Testis (tissue), 2 donors: ENCODE measurements at regions not wholly inside any gene's neighbourhood (a gene's known extent, or its start where the extent isn't known, plus 50 kb on each side); places are given as distances from the start of the nearest gene placed in this dataset.

Source experiments
- DNase-seq: peaks from one replicate; pipeline ENCODE4 v3.0.0-alpha.2; 2019
- H3K27ac ChIP-seq, 2 donors: fragments of 200-600 bp; sonication (generic); one replicate each; pipeline ENCODE4 v1.5.1; 2019
- H3K27me3 ChIP-seq: fragments of 200-600 bp; sonication (generic); one replicate; pipeline ENCODE4 v1.5.1; 2019
- H3K36me3 ChIP-seq: fragments of 200-600 bp; sonication (generic); one replicate; pipeline ENCODE4 v1.5.1; 2017; ENCODE audit warnings: low read depth; ENCODE audit errors: missing control alignments
- H3K4me1 ChIP-seq: fragments of 200-600 bp; sonication (generic); one replicate; pipeline ENCODE4 v1.5.1; 2019
- H3K4me3 ChIP-seq, 2 donors: fragments of 200-600 bp; sonication (generic); one replicate each; pipeline ENCODE4 v1.5.1; 2017 to 2019
- H3K9me3 ChIP-seq: fragments of 200-600 bp; sonication (generic); one replicate; pipeline ENCODE4 v1.5.1; 2017
- POLR2A ChIP-seq: fragments of 450-650 bp; IDR thresholded peaks from one replicate; pipeline ENCODE4 v1.6.1; 2017; ENCODE audit warnings: antibody characterized with exemption, mild to moderate bottlenecking, moderate library complexity
- WGBS, 2 donors: methylation state at CpG; one replicate each; pipeline ENCODE4 v1.1.5; 2018; 5-methylcytosine and 5-hydroxymethylcytosine counted together
- intact Hi-C: fragments of 100-400 bp; cut with DNase I; formaldehyde crosslinking; loops from one replicate; pipeline ENCODE4 v1.15.1; 2023; ENCODE audit warnings: low total_unique reads
- TF ChIP-seq, protein P1 (sequence below), 3 experiments: fragments of 450-650 bp in 2 of 3; fragments of 200-600 bp in 1 of 3; sonication (generic) in 1 of 3; IDR thresholded peaks; one replicate each; pipeline ENCODE4 v1.5.1; 2016 to 2019; ENCODE audit warnings: antibody characterized with exemption in 3 of 3, mild to moderate bottlenecking in 2 of 3, moderate library complexity in 1 of 3

DNA sequence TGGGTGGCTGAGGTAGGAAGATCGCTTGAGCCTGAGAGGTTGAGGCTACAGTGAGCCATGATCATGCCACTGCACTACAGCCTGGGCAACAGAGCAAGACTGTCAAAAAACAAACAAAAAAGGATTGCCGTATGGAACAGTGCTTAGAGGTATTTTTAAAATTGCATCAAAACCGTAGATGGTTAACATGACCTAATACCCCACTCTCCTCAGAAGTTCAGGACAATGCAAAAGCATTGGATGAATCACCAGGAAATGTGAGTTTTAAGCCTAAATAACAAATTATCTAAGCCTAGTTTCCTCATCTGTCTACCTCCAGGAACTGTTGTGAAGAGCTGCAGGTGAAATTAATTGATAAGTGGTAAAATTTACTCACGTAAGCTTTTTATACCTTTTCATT, 123.8 kb upstream of the ID4 start:
- Histone ChIP-seq H3K9me3 (no peaks in the 10 kb centered on the region), H3K4me3 (no peak overlapping the region), H3K27me3 (no peaks in the 10 kb centered on the region), H3K4me1 (no peaks in the 10 kb centered on the region), H3K27ac (no peak overlapping the region), H3K36me3 (no peaks in the 10 kb centered on the region)
- DNase-seq, result no peak
- WGBS, 2 donors, result 87 to 95% methylated on average over 4 of the region's 4 CpGs
- TF ChIP-seq, protein P1, sequence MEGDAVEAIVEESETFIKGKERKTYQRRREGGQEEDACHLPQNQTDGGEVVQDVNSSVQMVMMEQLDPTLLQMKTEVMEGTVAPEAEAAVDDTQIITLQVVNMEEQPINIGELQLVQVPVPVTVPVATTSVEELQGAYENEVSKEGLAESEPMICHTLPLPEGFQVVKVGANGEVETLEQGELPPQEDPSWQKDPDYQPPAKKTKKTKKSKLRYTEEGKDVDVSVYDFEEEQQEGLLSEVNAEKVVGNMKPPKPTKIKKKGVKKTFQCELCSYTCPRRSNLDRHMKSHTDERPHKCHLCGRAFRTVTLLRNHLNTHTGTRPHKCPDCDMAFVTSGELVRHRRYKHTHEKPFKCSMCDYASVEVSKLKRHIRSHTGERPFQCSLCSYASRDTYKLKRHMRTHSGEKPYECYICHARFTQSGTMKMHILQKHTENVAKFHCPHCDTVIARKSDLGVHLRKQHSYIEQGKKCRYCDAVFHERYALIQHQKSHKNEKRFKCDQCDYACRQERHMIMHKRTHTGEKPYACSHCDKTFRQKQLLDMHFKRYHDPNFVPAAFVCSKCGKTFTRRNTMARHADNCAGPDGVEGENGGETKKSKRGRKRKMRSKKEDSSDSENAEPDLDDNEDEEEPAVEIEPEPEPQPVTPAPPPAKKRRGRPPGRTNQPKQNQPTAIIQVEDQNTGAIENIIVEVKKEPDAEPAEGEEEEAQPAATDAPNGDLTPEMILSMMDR (IDR thresholded peaks at IDR 0.05), result no peak
- no peak for TF ChIP-seq POLR2A
- intact Hi-C loops, result no loop called here

DNA sequence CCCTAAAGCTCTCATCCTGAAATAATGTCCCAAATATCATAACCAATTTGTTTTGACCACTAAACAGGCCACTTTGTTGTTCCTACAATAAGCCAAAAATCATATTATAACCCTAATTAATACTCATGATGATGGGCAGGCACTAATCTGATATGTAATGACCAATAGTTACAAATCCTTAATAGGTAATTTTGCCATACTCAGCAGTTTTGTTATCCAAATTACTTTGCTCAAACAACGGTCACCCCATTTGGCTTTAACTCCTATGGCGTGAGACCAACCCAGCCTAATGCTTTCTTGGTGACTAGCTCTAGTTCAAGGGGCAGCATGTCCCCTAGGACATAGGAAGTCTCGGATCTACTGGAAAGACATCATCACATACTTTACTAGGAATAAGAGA, 123.2 kb upstream of the ID4 start:
- no peak overlapping the region for H3K27ac ChIP-seq
- H3K4me3 ChIP-seq, result no peak overlapping the region
- no peaks in the 10 kb centered on the region for H3K27me3 ChIP-seq
- TF ChIP-seq POLR2A, result no peak
- TF ChIP-seq, protein P1 (IDR thresholded peaks at IDR 0.05), result no peak
- intact Hi-C loops, result no loop called here
- no peaks in the 10 kb centered on the region for H3K4me1 ChIP-seq
- no peaks in the 10 kb centered on the region for H3K9me3 ChIP-seq
- H3K36me3 ChIP-seq, result no peaks in the 10 kb centered on the region
- 73 to 79% methylated on average over 3 of the region's 3 CpGs for WGBS, 2 donors
- DNase-seq, result no peak

DNA sequence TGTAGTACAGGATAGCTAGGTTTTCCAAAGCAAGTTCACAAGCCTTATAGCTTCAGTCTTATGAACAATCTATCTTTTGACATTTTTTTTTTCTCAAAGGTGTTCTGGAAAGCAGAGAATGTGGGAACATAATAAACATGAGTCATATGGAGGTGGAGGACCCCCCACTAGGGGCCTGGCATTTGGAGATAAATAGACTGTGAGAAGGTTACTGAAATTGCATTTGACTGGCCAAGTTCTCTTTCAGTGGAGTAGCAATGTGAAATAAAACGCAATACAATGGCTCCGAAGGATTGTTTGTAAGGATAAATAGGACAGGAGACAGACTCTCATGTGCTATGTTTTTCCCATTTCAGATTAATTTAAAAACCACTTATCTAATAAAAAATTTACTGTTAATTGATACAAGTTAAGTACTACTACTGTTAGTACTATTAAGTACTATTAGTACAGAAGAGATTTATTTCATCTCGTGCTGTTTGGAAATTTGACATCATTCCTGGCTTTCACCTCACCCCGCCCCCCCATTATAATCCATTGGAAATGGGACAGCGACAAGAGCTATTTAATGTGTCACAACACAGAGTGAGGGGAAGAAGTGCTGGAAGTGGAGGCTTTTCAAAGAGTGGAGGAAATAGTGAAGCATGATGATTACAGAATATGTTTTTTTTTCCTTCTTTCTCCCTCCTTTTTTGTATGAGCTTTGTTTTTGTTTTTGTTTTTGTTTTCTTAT, 122.6 kb upstream of the ID4 start:
- no peaks in the 10 kb centered on the region for H3K9me3 ChIP-seq
- intact Hi-C loops, result no loop called here
- WGBS, 2 donors, result 69 to 72% methylated on average over 5 of the region's 5 CpGs

DNA sequence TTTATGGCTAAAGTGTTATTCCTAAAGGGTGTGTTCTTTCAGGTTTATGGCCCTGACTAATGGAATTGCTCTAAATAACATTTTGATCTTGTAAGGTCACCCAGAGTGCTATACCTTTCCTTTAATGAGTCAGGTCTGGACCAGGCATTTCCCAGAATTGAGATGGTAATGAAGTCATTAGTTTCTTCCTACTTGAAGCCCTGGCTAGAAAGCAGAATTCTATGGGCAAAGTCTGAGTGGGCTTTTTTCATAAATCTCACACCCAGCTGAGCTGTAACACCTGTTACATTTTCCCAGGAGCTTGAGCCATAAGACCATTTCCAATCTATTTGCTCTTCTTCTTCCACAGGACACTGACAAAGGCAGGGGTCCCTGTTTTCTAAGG, 122.0 kb upstream of the ID4 start:
- intact Hi-C loops, result no loop called here
- Histone ChIP-seq H3K27me3 (no peaks in the 10 kb centered on the region), H3K4me3 (no peak overlapping the region), H3K9me3 (no peaks in the 10 kb centered on the region), H3K36me3 (no peaks in the 10 kb centered on the region), H3K4me1 (no peaks in the 10 kb centered on the region), H3K27ac (no peak overlapping the region)
- no peak for TF ChIP-seq POLR2A
- TF ChIP-seq, protein P1 (IDR thresholded peaks at IDR 0.05), result no peak
- DNase-seq, result no peak

More for the DNA sequence above, 122.6 kb upstream of the ID4 start:
- no peaks in the 10 kb centered on the region for H3K4me1 ChIP-seq
- no peak for TF ChIP-seq POLR2A
- TF ChIP-seq, protein P1 (IDR thresholded peaks at IDR 0.05), result no peak
- no peak overlapping the region for H3K4me3 ChIP-seq
- no peaks in the 10 kb centered on the region for H3K36me3 ChIP-seq
- H3K27ac ChIP-seq, result no peak overlapping the region
- H3K27me3 ChIP-seq, result no peaks in the 10 kb centered on the region
- no peak for DNase-seq

DNA sequence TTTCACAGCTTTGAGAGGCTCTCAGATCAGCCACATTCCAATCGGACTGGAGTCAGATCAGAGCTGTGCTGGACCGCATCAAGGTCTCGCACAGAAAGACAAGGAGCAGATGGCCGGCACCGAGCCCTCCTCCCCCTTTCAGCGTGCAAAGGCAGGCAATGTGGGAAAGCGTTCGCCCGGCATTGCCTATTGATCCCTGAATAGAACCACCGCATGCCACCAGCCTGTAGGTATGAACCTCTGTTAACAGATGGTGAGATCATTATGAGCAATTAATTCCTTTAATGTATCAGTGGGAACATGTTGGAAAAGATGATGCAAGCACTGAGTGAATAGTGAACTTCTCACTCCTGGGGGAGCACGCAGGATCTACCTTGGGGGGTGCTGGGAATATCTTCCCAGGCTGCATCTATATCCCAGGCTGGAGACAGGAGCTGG, 117.5 kb upstream of the ID4 start:
- WGBS, 2 donors, result 30 to 49% methylated on average over 11 of the region's 11 CpGs
- Histone ChIP-seq H3K4me3 (no peak overlapping the region), H3K9me3 (no peaks in the 10 kb centered on the region), H3K4me1 (no peaks in the 10 kb centered on the region), H3K27ac (no peak overlapping the region), H3K27me3 (no peaks in the 10 kb centered on the region), H3K36me3 (no peaks in the 10 kb centered on the region)
- no peak for TF ChIP-seq POLR2A
- TF ChIP-seq, protein P1 (IDR thresholded peaks at IDR 0.05), result no peak
- peak; percentile 16 for DNase-seq
- intact Hi-C loops, result no loop called here
